Sigmoid colon (tissue), 4 donors: ENCODE measurements at regions not wholly inside any gene's neighbourhood (a gene's known extent, or its start where the extent isn't known, plus 50 kb on each side); places are given as distances from the start of the nearest gene placed in this dataset.

Experiments
- CTCF ChIP-seq, 4 experiments: fragments of 450-650 bp in 3 of 4; fragments of 200-600 bp in 1 of 4; IDR thresholded peaks; one replicate each; pipeline ENCODE4 v1.5.1; 2016 to 2019; ENCODE audit warnings: antibody characterized with exemption in 4 of 4, mild to moderate bottlenecking in 3 of 4, moderate library complexity in 2 of 4
- EP300 ChIP-seq, 4 donors: sonication (generic); formaldehyde crosslinking; IDR thresholded peaks; one replicate each; pipeline ENCODE4 v1.6.1; 2017; ENCODE audit warnings: antibody characterized with exemption in 4 of 4
- POLR2A ChIP-seq, 2 donors: fragments of 450-650 bp; IDR thresholded peaks; one replicate each; pipeline ENCODE4 v1.6.1; 2016; ENCODE audit warnings: antibody characterized with exemption in 2 of 2, mild to moderate bottlenecking in 2 of 2, moderate library complexity in 2 of 2
- POLR2AphosphoS5 ChIP-seq, 4 donors: sonication (generic); formaldehyde crosslinking; IDR thresholded peaks; one replicate each; pipeline ENCODE4 v1.6.1; 2017; ENCODE audit warnings: antibody characterized with exemption in 4 of 4

GRCh38 chr3:195009616-195010015, 261.3 kb downstream of the XXYLT1 start:
- TF ChIP-seq CTCF (IDR thresholded peaks at IDR 0.05) = no peak
- TF ChIP-seq POLR2A (IDR thresholded peaks at IDR 0.05) = no peak
- TF ChIP-seq POLR2AphosphoS5 (IDR thresholded peaks at IDR 0.05) = no peak
- TF ChIP-seq EP300 (IDR thresholded peaks at IDR 0.05) = no peak
